Cardiac muscle cell (in vitro differentiated cells and primary cell): ENCODE measurements at regions not wholly inside any gene's neighbourhood (a gene's known extent, or its start where the extent isn't known, plus 50 kb on each side); places are given as distances from the start of the nearest gene placed in this dataset.

Experiments used
- DNase-seq, 2 donors: peaks; one replicate each; pipeline versions ENCODE4 v3.0.0 to v3.0.0-alpha.2; 2010 to 2017; ENCODE audit warnings: low read depth in 1 of 2, low spot score in 1 of 2
- H3K27ac ChIP-seq: fragments of 200-600 bp; sonication (generic); 2 replicates; pipeline ENCODE4 v1.5.1; 2016
- H3K27me3 ChIP-seq: fragments of 200-600 bp; sonication (generic); 2 replicates; pipeline ENCODE4 v1.6.0; 2016; ENCODE audit warnings: control low read depth
- H3K36me3 ChIP-seq: fragments of 200-600 bp; sonication (generic); 2 replicates; pipeline ENCODE4 v1.5.1; 2016; ENCODE audit warnings: control low read depth
- H3K4me1 ChIP-seq: fragments of 200-600 bp; sonication (generic); 2 replicates; pipeline ENCODE4 v1.8.1; 2017; ENCODE audit warnings: low read depth, mild to moderate bottlenecking, mixed run types
- H3K4me3 ChIP-seq: fragments of 200-600 bp; sonication (generic); 2 replicates; pipeline ENCODE4 v1.5.1; 2016; ENCODE audit warnings: mild to moderate bottlenecking
- H3K9me3 ChIP-seq: fragments of 200-600 bp; sonication (generic); 2 replicates; pipeline ENCODE4 v1.5.1; 2017; ENCODE audit warnings: low read depth, mild to moderate bottlenecking, control low read depth
- CTCF ChIP-seq: IDR thresholded peaks from 2 replicates; pipeline ENCODE4 v1.5.1; 2012; ENCODE audit warnings: low read depth, mild to moderate bottlenecking, low read length

- H3K4me1 ChIP-seq, result no peaks in the 10 kb centered on the region
- DNase-seq, result no peak
- H3K27me3 ChIP-seq, result no peaks in the 10 kb centered on the region
- no peaks in the 10 kb centered on the region for H3K9me3 ChIP-seq
- no peak overlapping the region for H3K4me3 ChIP-seq
- no peak for TF ChIP-seq CTCF
- H3K27ac ChIP-seq, result no peak overlapping the region
- no peaks in the 10 kb centered on the region for H3K36me3 ChIP-seq
Observed at GRCh38 chr14:97490521-97491070, 693.4 kb downstream of the VRK1 start.

GRCh38 chr14:97491697-97492096 is 694.5 kb downstream of the VRK1 start:
- no peak for TF ChIP-seq CTCF
- Histone ChIP-seq H3K9me3 (no peaks in the 10 kb centered on the region), H3K4me3 (no peak overlapping the region), H3K4me1 (no peaks in the 10 kb centered on the region), H3K36me3 (no peaks in the 10 kb centered on the region), H3K27ac (no peak overlapping the region), H3K27me3 (no peaks in the 10 kb centered on the region)
- DNase-seq, result no peak

GRCh38 chr14:97499790-97500481 is 702.8 kb downstream of the VRK1 start:
- Histone ChIP-seq H3K27ac (no peak overlapping the region), H3K9me3 (no peaks in the 10 kb centered on the region), H3K4me3 (no peak overlapping the region), H3K27me3 (no peaks in the 10 kb centered on the region), H3K4me1 (peaks cover 7% of the 10 kb centered on the region), H3K36me3 (no peaks in the 10 kb centered on the region)
- TF ChIP-seq CTCF, result no peak
- no peak for DNase-seq

GRCh38 chr14:97506626-97507025 is 709.4 kb downstream of the VRK1 start:
- Histone ChIP-seq H3K36me3 (no peaks in the 10 kb centered on the region), H3K27ac (no peak overlapping the region), H3K9me3 (no peaks in the 10 kb centered on the region), H3K4me3 (no peak overlapping the region), H3K4me1 (peaks cover 4% of the 10 kb centered on the region), H3K27me3 (no peaks in the 10 kb centered on the region)
- no peak for DNase-seq
- TF ChIP-seq CTCF, result no peak

GRCh38 chr14:97513891-97514290 is 716.7 kb downstream of the VRK1 start:
- Histone ChIP-seq H3K27me3 (no peaks in the 10 kb centered on the region), H3K4me1 (no peaks in the 10 kb centered on the region), H3K27ac (no peak overlapping the region), H3K9me3 (no peaks in the 10 kb centered on the region), H3K36me3 (no peaks in the 10 kb centered on the region), H3K4me3 (no peak overlapping the region)
- TF ChIP-seq CTCF, result no peak
- DNase-seq, result no peak
